ENCODE measurements at regions not wholly inside any gene's neighbourhood (a gene's known extent, or its start where the extent isn't known, plus 50 kb on each side); places are given as distances from the start of the nearest gene placed in this dataset.
A peak's percentile ranks its signal among the peaks of the same experiment; 100 is the strongest.

DNA sequence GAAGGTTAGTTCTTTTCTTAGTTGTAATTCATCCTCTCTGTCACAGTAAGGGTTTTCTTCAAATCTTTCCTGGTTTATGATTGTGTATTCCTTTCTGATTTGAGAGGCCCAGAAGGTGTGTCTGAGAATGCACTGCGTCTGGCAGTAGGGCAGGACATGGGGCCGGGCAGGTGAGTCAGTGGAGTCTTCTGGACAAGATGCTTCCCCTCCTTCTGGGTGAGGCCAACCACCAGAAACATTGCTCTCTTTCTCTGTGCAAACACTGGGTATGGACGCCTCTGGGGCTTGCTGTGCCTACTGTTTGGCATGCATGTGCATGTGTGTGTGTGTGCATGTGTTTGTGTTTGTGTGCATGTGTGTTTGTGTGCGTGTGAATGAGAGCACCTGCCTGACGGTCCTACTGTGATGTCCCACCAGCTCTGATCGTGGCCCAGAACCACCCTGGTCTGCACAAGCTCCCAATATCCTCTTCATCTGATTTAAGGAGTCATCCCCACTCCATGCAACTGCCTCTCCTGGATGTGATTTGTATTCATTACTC, 93.2 kb upstream of the DLX2 start:
- Histone ChIP-seq H3K4me3 (no peak overlapping the region), H3K36me3 (ENCODE audit: low read depth) (no peaks in the 10 kb centered on the region), H3K4me1 (ENCODE audit: low read depth) (no peaks in the 10 kb centered on the region), H3K9me3 (peaks cover 20% of the 10 kb centered on the region)
- intact Hi-C loops (cut with DNase I, micrococcal nuclease): no loop called here
- DNase-seq: peak; percentile 31 to 61 (median 59)
- no peak for TF ChIP-seq CTCF (IDR thresholded peaks at IDR 0.05)
- ATAC-seq: peak; percentile 99

- TF ChIP-seq CTCF (IDR thresholded peaks at IDR 0.05): no peak
- peak; percentile 21 for ATAC-seq
- intact Hi-C loops (cut with DNase I, micrococcal nuclease): no loop called here
- H3K36me3 ChIP-seq (ENCODE audit: low read depth): no peaks in the 10 kb centered on the region
- DNase-seq: no peak
- H3K4me1 ChIP-seq (ENCODE audit: low read depth): no peaks in the 10 kb centered on the region
- H3K4me3 ChIP-seq: no peak overlapping the region
- H3K9me3 ChIP-seq: peaks cover 20% of the 10 kb centered on the region
These were observed 94.2 kb upstream of the DLX2 start for GRCh38 chr2:172196768-172197431.

GRCh38 chr2:172198361-172198760, 95.7 kb upstream of the DLX2 start:
- Histone ChIP-seq H3K9me3 (peaks cover 14% of the 10 kb centered on the region), H3K4me1 (ENCODE audit: low read depth) (no peaks in the 10 kb centered on the region), H3K36me3 (ENCODE audit: low read depth) (no peaks in the 10 kb centered on the region), H3K4me3 (no peak overlapping the region)
- ATAC-seq (no peak), DNase-seq (no peak)
- no peak for TF ChIP-seq CTCF (IDR thresholded peaks at IDR 0.05)
- intact Hi-C loops (cut with DNase I, micrococcal nuclease): no loop called here

DNA sequence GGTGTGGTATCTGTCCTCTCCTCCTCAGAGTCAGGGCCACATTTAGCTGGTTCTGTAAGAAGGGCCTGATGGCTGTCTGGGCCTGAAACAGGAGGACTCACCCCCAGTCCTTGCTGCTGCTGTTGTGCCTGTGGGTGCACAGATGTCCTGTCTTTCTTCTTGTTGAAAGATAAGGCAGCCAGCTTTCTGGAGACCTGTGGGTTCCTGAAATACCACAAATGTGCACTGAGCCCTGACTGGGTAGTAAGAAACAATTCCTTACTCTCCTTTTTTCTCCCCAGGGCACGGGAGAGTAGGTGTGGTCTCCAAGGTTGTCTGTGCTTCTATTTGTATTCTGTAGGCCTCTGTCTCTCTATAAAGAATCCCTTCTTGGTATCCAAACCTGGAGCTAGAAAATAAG, 96.2 kb upstream of the DLX2 start:
- Histone ChIP-seq H3K36me3 (ENCODE audit: low read depth) (no peaks in the 10 kb centered on the region), H3K9me3 (peaks cover 11% of the 10 kb centered on the region), H3K4me1 (ENCODE audit: low read depth) (no peaks in the 10 kb centered on the region), H3K4me3 (no peak overlapping the region)
- ATAC-seq (no peak), DNase-seq (no peak)
- TF ChIP-seq CTCF (IDR thresholded peaks at IDR 0.05): no peak
- intact Hi-C loops (cut with DNase I, micrococcal nuclease): no loop called here

DNA sequence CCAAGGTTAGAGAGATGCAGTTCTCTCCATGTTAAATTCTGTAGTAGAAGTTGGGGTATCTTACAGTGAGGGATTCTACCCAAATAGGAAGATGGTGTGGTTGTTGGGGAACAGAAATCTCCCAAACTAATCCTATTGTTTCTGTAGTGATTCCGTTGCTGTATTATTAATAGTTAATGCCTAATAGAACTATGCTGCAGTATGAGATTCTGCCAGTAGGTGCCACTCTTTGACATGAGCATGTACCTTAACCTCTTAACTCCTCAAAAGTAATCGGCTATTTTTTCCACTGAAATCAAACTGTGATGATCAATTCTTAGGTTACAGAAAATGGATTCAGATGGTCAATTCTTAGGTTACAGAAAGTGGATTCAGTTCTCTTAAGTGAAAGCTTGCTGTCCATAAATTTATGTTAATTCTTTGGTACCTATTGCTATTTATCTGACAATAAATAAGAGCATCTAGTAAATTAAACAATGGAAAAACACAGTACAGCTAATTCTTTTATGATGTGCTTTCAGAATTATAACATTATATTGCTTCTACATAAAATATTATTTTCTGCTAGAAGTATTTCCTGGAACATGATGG, 97.9 kb upstream of the DLX2 start:
- no peak overlapping the region for H3K4me3 ChIP-seq
- peaks cover 4% of the 10 kb centered on the region for H3K9me3 ChIP-seq
- TF ChIP-seq CTCF (IDR thresholded peaks at IDR 0.05): no peak
- H3K4me1 ChIP-seq (ENCODE audit: low read depth): no peaks in the 10 kb centered on the region
- no peak for ATAC-seq
- H3K36me3 ChIP-seq (ENCODE audit: low read depth): no peaks in the 10 kb centered on the region
- intact Hi-C loops (cut with DNase I, micrococcal nuclease): no loop called here
- peak in 1 of 3 donors; percentile 41 for DNase-seq

Measured in mucosa of descending colon (tissue), 3 donors.